GM23338 (cell line): ENCODE measurements at regions not wholly inside any gene's neighbourhood (a gene's known extent, or its start where the extent isn't known, plus 50 kb on each side); places are given as distances from the start of the nearest gene placed in this dataset.

Source experiments
- ATAC-seq: fragments of 200-7000 bp; cut with Tn5 transposase; 3 replicates; pipeline ENCODE4 v1.9.1; 2020
- DNase-seq: peaks from one replicate; pipeline ENCODE4 v3.0.0-alpha.2; 2015; ENCODE audit warnings: low spot score
- H2AFZ ChIP-seq: fragments of 200-600 bp; sonication (generic); 2 replicates; pipeline ENCODE4 v1.8.0; 2016; ENCODE audit warnings: antibody characterized with exemption, mild to moderate bottlenecking, moderate library complexity
- H3F3A ChIP-seq: fragments of 200-600 bp; sonication (generic); replicated peaks from 2 replicates; pipeline ENCODE4 v1.8.0; 2017; ENCODE audit warnings: antibody characterized with exemption, mixed run types, low read depth
- H3K27ac ChIP-seq: fragments of 200-600 bp; sonication (generic); 2 replicates; pipeline ENCODE4 v1.6.1; 2016; ENCODE audit warnings: low read depth
- H3K27me3 ChIP-seq: fragments of 200-600 bp; sonication (generic); 2 replicates; pipeline ENCODE4 v1.8.0; 2016; ENCODE audit warnings: mild to moderate bottlenecking, mixed run types, moderate library complexity; ENCODE audit not compliant: insufficient read depth
- H3K36me3 ChIP-seq: fragments of 200-600 bp; sonication (generic); 2 replicates; pipeline ENCODE4 v1.8.0; 2016; ENCODE audit warnings: mild to moderate bottlenecking; ENCODE audit not compliant: insufficient read depth
- H3K4me1 ChIP-seq: fragments of 200-600 bp; sonication (generic); 2 replicates; pipeline ENCODE4 v1.8.0; 2016; ENCODE audit warnings: mild to moderate bottlenecking, moderate library complexity; ENCODE audit not compliant: insufficient read depth
- H3K4me2 ChIP-seq: fragments of 200-600 bp; sonication (generic); 2 replicates; pipeline ENCODE4 v1.7.1; 2017; ENCODE audit warnings: mixed run types
- H3K4me3 ChIP-seq: fragments of 200-600 bp; sonication (generic); 2 replicates; pipeline ENCODE4 v1.6.1; 2016; ENCODE audit warnings: mixed run types
- H3K79me2 ChIP-seq: fragments of 200-600 bp; sonication (generic); replicated peaks from 2 replicates; pipeline ENCODE4 v1.8.0; 2017; ENCODE audit warnings: mild to moderate bottlenecking; ENCODE audit not compliant: insufficient read depth
- H3K9me2 ChIP-seq: fragments of 200-600 bp; sonication (generic); 2 replicates; pipeline ENCODE4 v1.8.0; 2017; ENCODE audit not compliant: insufficient read depth
- H4K20me1 ChIP-seq: fragments of 200-600 bp; sonication (generic); replicated peaks from 2 replicates; pipeline ENCODE4 v1.8.0; 2017; ENCODE audit warnings: mild to moderate bottlenecking; ENCODE audit not compliant: insufficient read depth
- H3K27ac Mint-ChIP-seq: 2 replicates; pipeline ENCODE4 v1.8.0; 2020; ENCODE audit warnings: inconsistent platforms, mild to moderate bottlenecking, moderate library complexity, mixed read lengths
- H3K27me3 Mint-ChIP-seq: 3 replicates; pipeline ENCODE4 v1.8.0; 2022; ENCODE audit warnings: low read depth, mild to moderate bottlenecking, moderate library complexity, mixed read lengths, inconsistent platforms; ENCODE audit not compliant: insufficient read depth, poor library complexity
- H3K36me3 Mint-ChIP-seq: 3 replicates; pipeline ENCODE4 v1.8.0; 2021; ENCODE audit warnings: low read depth, mild to moderate bottlenecking, inconsistent platforms, moderate library complexity, mixed read lengths
- H3K4me1 Mint-ChIP-seq: 3 replicates; pipeline ENCODE4 v1.8.0; 2020; ENCODE audit warnings: mild to moderate bottlenecking, inconsistent platforms, mixed read lengths
- H3K4me3 Mint-ChIP-seq: 3 replicates; pipeline ENCODE4 v1.8.0; 2021; ENCODE audit warnings: moderate library complexity, mild to moderate bottlenecking, inconsistent platforms, mixed read lengths
- H3K9me3 Mint-ChIP-seq: 3 replicates; pipeline ENCODE4 v1.8.0; 2020; ENCODE audit warnings: moderate library complexity, mild to moderate bottlenecking, inconsistent platforms, mixed read lengths
- EZH2 ChIP-seq: fragments of 200-600 bp; sonication (generic); IDR thresholded peaks from one replicate; pipeline ENCODE4 v1.8.0; 2017; ENCODE audit warnings: antibody characterized with exemption, mild to moderate bottlenecking, low read depth; ENCODE audit not compliant: unreplicated experiment
- EZH2phosphoT487 ChIP-seq: fragments of 200-600 bp; sonication (generic); IDR thresholded peaks from one replicate; pipeline ENCODE4 v1.8.1; 2018; ENCODE audit warnings: antibody characterized with exemption; ENCODE audit not compliant: unreplicated experiment
- JUNB ChIP-seq: IDR thresholded peaks from one replicate; pipeline ENCODE4 v1.6.1; 2016; ENCODE audit warnings: antibody characterized with exemption; ENCODE audit not compliant: unreplicated experiment
- NANOG ChIP-seq: IDR thresholded peaks from 2 replicates; pipeline ENCODE4 v1.6.1; 2016; ENCODE audit warnings: antibody characterized with exemption, borderline replicate concordance
- POLR2AphosphoS5 ChIP-seq: IDR thresholded peaks from 2 replicates; pipeline ENCODE4 v1.6.1; 2016; ENCODE audit warnings: antibody characterized with exemption, low read depth
- STAT1 ChIP-seq: IDR thresholded peaks from one replicate; pipeline ENCODE4 v1.6.1; 2016; ENCODE audit warnings: antibody characterized with exemption; ENCODE audit not compliant: unreplicated experiment
- ZNF114 ChIP-seq: fragments of 250-450 bp; sonication (Bioruptor Pico); IDR thresholded peaks from 2 replicates; pipeline ENCODE4 v1.5.0; 2020; ENCODE audit warnings: mild to moderate bottlenecking, moderate library complexity
- ZNF331 ChIP-seq: fragments of 250-450 bp; sonication (Bioruptor Pico); IDR thresholded peaks from 2 replicates; pipeline ENCODE4 v1.5.0; 2020; ENCODE audit warnings: low read depth, mild to moderate bottlenecking, moderate library complexity
- TF ChIP-seq, protein P1 (sequence below): IDR thresholded peaks from one replicate; pipeline ENCODE4 v1.6.1; 2018; ENCODE audit warnings: antibody characterized with exemption; ENCODE audit not compliant: unreplicated experiment
- TF ChIP-seq, protein P2 (sequence below): IDR thresholded peaks from 2 replicates; pipeline ENCODE4 v1.6.1; 2016; ENCODE audit warnings: antibody characterized with exemption
- TF ChIP-seq, protein P3 (sequence below), 2 experiments: fragments of 200-600 bp in 1 of 2; sonication (generic) in 1 of 2; conservative IDR thresholded peaks; 2 replicates each; pipeline versions ENCODE4 v1.5.1 to v1.6.1; 2016 to 2017; ENCODE audit warnings: antibody characterized with exemption in 2 of 2, low read depth in 2 of 2, mild to moderate bottlenecking in 2 of 2, moderate library complexity in 1 of 2

DNA sequence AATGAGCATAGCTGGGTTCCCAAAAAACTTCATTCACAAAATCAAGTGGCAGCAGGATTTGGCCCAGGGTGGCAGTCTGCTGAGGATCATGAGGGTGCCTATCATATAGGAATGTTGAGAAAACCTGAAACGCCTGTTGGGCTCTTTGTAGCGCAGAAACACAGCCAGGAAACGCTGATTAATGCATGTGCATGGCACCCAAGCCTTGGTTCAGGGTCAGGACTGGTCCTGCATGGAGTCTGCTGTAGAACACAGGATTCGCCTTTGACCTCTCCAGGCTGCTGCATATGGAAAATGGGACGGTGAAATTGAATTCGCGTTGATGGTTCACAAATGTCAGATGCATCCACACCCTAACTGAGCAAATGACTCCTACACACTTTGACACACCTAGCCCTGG is 227.9 kb upstream of the COPS8 start:
- Histone ChIP-seq H3K27ac (no peak overlapping the region), H3K4me1 (peaks cover 36% of the 10 kb centered on the region), H3K4me2 (peak overlapping the region; percentile 62), H3K9me2 (no peaks in the 10 kb centered on the region), H3K79me2 (no peaks in the 10 kb centered on the region), H3K27me3 (no peaks in the 10 kb centered on the region), H3K36me3 (no peaks in the 10 kb centered on the region), H3F3A (no peaks in the 10 kb centered on the region), H4K20me1 (no peaks in the 10 kb centered on the region), H2AFZ (peak overlapping the region; percentile 91), H3K4me3 (no peak overlapping the region)
- TF ChIP-seq ZNF331 (no peak), NANOG (no peak), JUNB (no peak)
- Mint-ChIP-seq H3K36me3 (peaks cover 6% of the 10 kb centered on the region), H3K4me1 (peaks cover 54% of the 10 kb centered on the region), H3K27ac (no peak overlapping the region), H3K27me3 (peaks cover 14% of the 10 kb centered on the region), H3K4me3 (no peak overlapping the region), H3K9me3 (peaks cover 16% of the 10 kb centered on the region; the same call in 2 of the 3 replicates)
- ATAC-seq = no peak
- DNase-seq = no peak

DNA sequence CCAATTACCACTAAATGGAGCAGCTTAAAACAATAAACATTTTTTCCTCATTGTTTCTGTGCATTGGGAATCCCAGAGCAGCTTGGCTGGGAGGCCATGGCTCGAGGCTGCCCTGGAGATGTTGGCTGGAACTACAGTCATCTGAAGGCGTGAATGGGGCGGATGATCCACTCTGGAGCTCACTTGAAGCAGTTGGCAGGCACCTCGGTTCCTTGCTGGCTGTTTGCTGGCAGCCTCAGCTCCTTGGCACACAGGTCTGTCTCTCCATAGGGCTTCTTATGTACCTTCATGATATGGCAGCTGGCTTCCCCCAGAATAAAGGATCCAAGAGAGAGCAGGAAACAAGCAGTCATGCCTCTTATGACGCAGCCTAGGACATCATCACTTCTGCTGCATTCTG is 227.0 kb upstream of the COPS8 start:
- no peak for ATAC-seq
- Mint-ChIP-seq H3K27ac (no peak overlapping the region), H3K27me3 (peaks cover 14% of the 10 kb centered on the region), H3K9me3 (peaks cover 21% of the 10 kb centered on the region; the same call in 2 of the 3 replicates), H3K4me3 (no peak overlapping the region), H3K36me3 (peaks cover 6% of the 10 kb centered on the region), H3K4me1 (peaks cover 47% of the 10 kb centered on the region)
- H3F3A ChIP-seq = no peaks in the 10 kb centered on the region
- H3K79me2 ChIP-seq = no peaks in the 10 kb centered on the region
- H3K4me1 ChIP-seq = peaks cover 36% of the 10 kb centered on the region
- H3K9me2 ChIP-seq = no peaks in the 10 kb centered on the region
- H4K20me1 ChIP-seq = no peaks in the 10 kb centered on the region
- H2AFZ ChIP-seq = no peak overlapping the region
- no peaks in the 10 kb centered on the region for H3K36me3 ChIP-seq
- no peak overlapping the region for H3K4me2 ChIP-seq
- no peak overlapping the region for H3K27ac ChIP-seq
- no peak for DNase-seq
- H3K27me3 ChIP-seq = no peaks in the 10 kb centered on the region
- no peak overlapping the region for H3K4me3 ChIP-seq
- TF ChIP-seq, protein P1, sequence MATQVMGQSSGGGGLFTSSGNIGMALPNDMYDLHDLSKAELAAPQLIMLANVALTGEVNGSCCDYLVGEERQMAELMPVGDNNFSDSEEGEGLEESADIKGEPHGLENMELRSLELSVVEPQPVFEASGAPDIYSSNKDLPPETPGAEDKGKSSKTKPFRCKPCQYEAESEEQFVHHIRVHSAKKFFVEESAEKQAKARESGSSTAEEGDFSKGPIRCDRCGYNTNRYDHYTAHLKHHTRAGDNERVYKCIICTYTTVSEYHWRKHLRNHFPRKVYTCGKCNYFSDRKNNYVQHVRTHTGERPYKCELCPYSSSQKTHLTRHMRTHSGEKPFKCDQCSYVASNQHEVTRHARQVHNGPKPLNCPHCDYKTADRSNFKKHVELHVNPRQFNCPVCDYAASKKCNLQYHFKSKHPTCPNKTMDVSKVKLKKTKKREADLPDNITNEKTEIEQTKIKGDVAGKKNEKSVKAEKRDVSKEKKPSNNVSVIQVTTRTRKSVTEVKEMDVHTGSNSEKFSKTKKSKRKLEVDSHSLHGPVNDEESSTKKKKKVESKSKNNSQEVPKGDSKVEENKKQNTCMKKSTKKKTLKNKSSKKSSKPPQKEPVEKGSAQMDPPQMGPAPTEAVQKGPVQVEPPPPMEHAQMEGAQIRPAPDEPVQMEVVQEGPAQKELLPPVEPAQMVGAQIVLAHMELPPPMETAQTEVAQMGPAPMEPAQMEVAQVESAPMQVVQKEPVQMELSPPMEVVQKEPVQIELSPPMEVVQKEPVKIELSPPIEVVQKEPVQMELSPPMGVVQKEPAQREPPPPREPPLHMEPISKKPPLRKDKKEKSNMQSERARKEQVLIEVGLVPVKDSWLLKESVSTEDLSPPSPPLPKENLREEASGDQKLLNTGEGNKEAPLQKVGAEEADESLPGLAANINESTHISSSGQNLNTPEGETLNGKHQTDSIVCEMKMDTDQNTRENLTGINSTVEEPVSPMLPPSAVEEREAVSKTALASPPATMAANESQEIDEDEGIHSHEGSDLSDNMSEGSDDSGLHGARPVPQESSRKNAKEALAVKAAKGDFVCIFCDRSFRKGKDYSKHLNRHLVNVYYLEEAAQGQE = no peak
- TF ChIP-seq, protein P2, sequence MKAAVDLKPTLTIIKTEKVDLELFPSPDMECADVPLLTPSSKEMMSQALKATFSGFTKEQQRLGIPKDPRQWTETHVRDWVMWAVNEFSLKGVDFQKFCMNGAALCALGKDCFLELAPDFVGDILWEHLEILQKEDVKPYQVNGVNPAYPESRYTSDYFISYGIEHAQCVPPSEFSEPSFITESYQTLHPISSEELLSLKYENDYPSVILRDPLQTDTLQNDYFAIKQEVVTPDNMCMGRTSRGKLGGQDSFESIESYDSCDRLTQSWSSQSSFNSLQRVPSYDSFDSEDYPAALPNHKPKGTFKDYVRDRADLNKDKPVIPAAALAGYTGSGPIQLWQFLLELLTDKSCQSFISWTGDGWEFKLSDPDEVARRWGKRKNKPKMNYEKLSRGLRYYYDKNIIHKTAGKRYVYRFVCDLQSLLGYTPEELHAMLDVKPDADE = no peak
- TF ChIP-seq ZNF114 (CRISPR knock-in tag) = no peak
- TF ChIP-seq STAT1 = no peak
- TF ChIP-seq EZH2 = no peak
- no peak for TF ChIP-seq POLR2AphosphoS5
- no peak for TF ChIP-seq EZH2phosphoT487
- TF ChIP-seq ZNF331 = no peak
- no peak for TF ChIP-seq NANOG
- TF ChIP-seq JUNB = no peak
- TF ChIP-seq, protein P3, sequence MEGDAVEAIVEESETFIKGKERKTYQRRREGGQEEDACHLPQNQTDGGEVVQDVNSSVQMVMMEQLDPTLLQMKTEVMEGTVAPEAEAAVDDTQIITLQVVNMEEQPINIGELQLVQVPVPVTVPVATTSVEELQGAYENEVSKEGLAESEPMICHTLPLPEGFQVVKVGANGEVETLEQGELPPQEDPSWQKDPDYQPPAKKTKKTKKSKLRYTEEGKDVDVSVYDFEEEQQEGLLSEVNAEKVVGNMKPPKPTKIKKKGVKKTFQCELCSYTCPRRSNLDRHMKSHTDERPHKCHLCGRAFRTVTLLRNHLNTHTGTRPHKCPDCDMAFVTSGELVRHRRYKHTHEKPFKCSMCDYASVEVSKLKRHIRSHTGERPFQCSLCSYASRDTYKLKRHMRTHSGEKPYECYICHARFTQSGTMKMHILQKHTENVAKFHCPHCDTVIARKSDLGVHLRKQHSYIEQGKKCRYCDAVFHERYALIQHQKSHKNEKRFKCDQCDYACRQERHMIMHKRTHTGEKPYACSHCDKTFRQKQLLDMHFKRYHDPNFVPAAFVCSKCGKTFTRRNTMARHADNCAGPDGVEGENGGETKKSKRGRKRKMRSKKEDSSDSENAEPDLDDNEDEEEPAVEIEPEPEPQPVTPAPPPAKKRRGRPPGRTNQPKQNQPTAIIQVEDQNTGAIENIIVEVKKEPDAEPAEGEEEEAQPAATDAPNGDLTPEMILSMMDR (conservative IDR thresholded peaks at IDR 0.05; ENCODE audit: low read depth in 2 of 2) = no peak
